Loucy (cell line): ENCODE measurements at regions not wholly inside any gene's neighbourhood (a gene's known extent, or its start where the extent isn't known, plus 50 kb on each side); places are given as distances from the start of the nearest gene placed in this dataset.

Experiments used
- H2AFZ ChIP-seq: fragments of 200-600 bp; sonication (generic); 2 replicates; pipeline ENCODE4 v1.6.0; 2016; ENCODE audit warnings: antibody characterized with exemption, mild to moderate bottlenecking, low read length, moderate library complexity
- H3F3A ChIP-seq: fragments of 200-600 bp; 2 replicates; pipeline ENCODE4 v1.6.0; 2016; ENCODE audit warnings: antibody characterized with exemption, low read depth, mild to moderate bottlenecking
- H3K27me3 ChIP-seq: fragments of 200-600 bp; sonication (generic); 2 replicates; pipeline ENCODE4 v1.6.1; 2014; ENCODE audit warnings: low read length, mild to moderate bottlenecking; ENCODE audit not compliant: insufficient read depth, poor library complexity, severe bottlenecking
- H3K36me3 ChIP-seq: fragments of 200-600 bp; sonication (generic); 2 replicates; pipeline ENCODE4 v1.6.1; 2016; ENCODE audit warnings: low read length; ENCODE audit not compliant: insufficient read depth
- H3K4me1 ChIP-seq: fragments of 200-600 bp; sonication (generic); 2 replicates; pipeline ENCODE4 v1.5.1; 2014; ENCODE audit warnings: low read length, mild to moderate bottlenecking; ENCODE audit not compliant: insufficient read depth, poor library complexity, severe bottlenecking
- H3K4me2 ChIP-seq: fragments of 200-600 bp; sonication (generic); 2 replicates; pipeline ENCODE4 v1.6.0; 2014; ENCODE audit warnings: antibody characterized with exemption, low read length, low read depth, mild to moderate bottlenecking; ENCODE audit not compliant: poor library complexity, severe bottlenecking
- H3K4me3 ChIP-seq: fragments of 200-600 bp; sonication (generic); 2 replicates; pipeline ENCODE4 v1.5.1; 2014; ENCODE audit warnings: low read length, mild to moderate bottlenecking, mixed read lengths; ENCODE audit not compliant: poor library complexity, severe bottlenecking
- H3K79me2 ChIP-seq: fragments of 200-600 bp; sonication (generic); 2 replicates; pipeline ENCODE4 v1.6.1; 2014; ENCODE audit warnings: low read length; ENCODE audit not compliant: insufficient read depth
- H3K9ac ChIP-seq: fragments of 200-600 bp; sonication (generic); 2 replicates; pipeline ENCODE4 v1.6.0; 2014; ENCODE audit warnings: mild to moderate bottlenecking, low read depth, low read length, moderate library complexity; ENCODE audit not compliant: poor library complexity, severe bottlenecking
- H3K9me2 ChIP-seq: fragments of 200-600 bp; sonication (generic); replicated peaks from 2 replicates; pipeline ENCODE4 v1.6.1; 2016; ENCODE audit warnings: low read depth, low read length, mixed read lengths
- H3K9me3 ChIP-seq: fragments of 200-600 bp; sonication (generic); 2 replicates; pipeline ENCODE4 v1.6.1; 2014; ENCODE audit warnings: mild to moderate bottlenecking, antibody characterized with exemption, low read length, low read depth; ENCODE audit not compliant: insufficient read depth
- H4K20me1 ChIP-seq: fragments of 200-600 bp; sonication (generic); 2 replicates; pipeline ENCODE4 v1.6.0; 2014; ENCODE audit warnings: antibody characterized with exemption, low read length, mild to moderate bottlenecking; ENCODE audit not compliant: insufficient read depth, poor library complexity, severe bottlenecking
- CTCF ChIP-seq: fragments of 200-600 bp; sonication (generic); conservative IDR thresholded peaks from 2 replicates; pipeline ENCODE4 v1.5.1; 2014; ENCODE audit warnings: mild to moderate bottlenecking, antibody characterized with exemption, low read length
- EZH2phosphoT487 ChIP-seq: fragments of 200-600 bp; IDR thresholded peaks from 2 replicates; pipeline ENCODE4 v1.6.1; 2018; ENCODE audit warnings: antibody characterized with exemption, mild to moderate bottlenecking, moderate library complexity, borderline replicate concordance

GRCh38 chr20:41874658-41875057, 256.5 kb upstream of the CHD6 start:
- no peak for TF ChIP-seq CTCF
- no peak for TF ChIP-seq EZH2phosphoT487
- Histone ChIP-seq H3K36me3 (no peaks in the 10 kb centered on the region), H3K4me1 (no peaks in the 10 kb centered on the region), H3K9ac (no peak overlapping the region), H4K20me1 (no peaks in the 10 kb centered on the region), H3K9me2 (no peaks in the 10 kb centered on the region), H3K9me3 (no peaks in the 10 kb centered on the region), H2AFZ (no peak overlapping the region), H3K4me3 (no peak overlapping the region), H3K79me2 (no peaks in the 10 kb centered on the region), H3K4me2 (no peak overlapping the region), H3K27me3 (no peaks in the 10 kb centered on the region), H3F3A (no peaks in the 10 kb centered on the region)

GRCh38 chr20:41872930-41873329, 254.8 kb upstream of the CHD6 start:
- no peaks in the 10 kb centered on the region for H3K4me1 ChIP-seq
- H3K9ac ChIP-seq = no peak overlapping the region
- TF ChIP-seq EZH2phosphoT487 (no peak), CTCF (no peak)
- H3K27me3 ChIP-seq = no peaks in the 10 kb centered on the region
- H3K4me3 ChIP-seq = no peak overlapping the region
- H3K4me2 ChIP-seq = no peak overlapping the region
- H3K36me3 ChIP-seq = no peaks in the 10 kb centered on the region
- H3F3A ChIP-seq = no peaks in the 10 kb centered on the region
- no peaks in the 10 kb centered on the region for H3K9me2 ChIP-seq
- no peaks in the 10 kb centered on the region for H3K9me3 ChIP-seq
- no peaks in the 10 kb centered on the region for H3K79me2 ChIP-seq
- no peaks in the 10 kb centered on the region for H4K20me1 ChIP-seq
- H2AFZ ChIP-seq = no peak overlapping the region

- H3K9me3 ChIP-seq = no peaks in the 10 kb centered on the region
- no peaks in the 10 kb centered on the region for H3K27me3 ChIP-seq
- H4K20me1 ChIP-seq = no peaks in the 10 kb centered on the region
- H3K9me2 ChIP-seq = no peaks in the 10 kb centered on the region
- no peak overlapping the region for H2AFZ ChIP-seq
- TF ChIP-seq EZH2phosphoT487 (no peak), CTCF (no peak)
- H3K4me3 ChIP-seq = no peak overlapping the region
- no peak overlapping the region for H3K9ac ChIP-seq
- no peaks in the 10 kb centered on the region for H3K36me3 ChIP-seq
- no peaks in the 10 kb centered on the region for H3F3A ChIP-seq
- H3K79me2 ChIP-seq = no peaks in the 10 kb centered on the region
- no peaks in the 10 kb centered on the region for H3K4me1 ChIP-seq
- H3K4me2 ChIP-seq = no peak overlapping the region
Observed at GRCh38 chr20:41870869-41871462, 252.8 kb upstream of the CHD6 start.
